Fibroblast of peridontal ligament (primary cell): ENCODE measurements at regions not wholly inside any gene's neighbourhood (a gene's known extent, or its start where the extent isn't known, plus 50 kb on each side); places are given as distances from the start of the nearest gene placed in this dataset.
A peak's percentile ranks its signal among the peaks of the same experiment; 100 is the strongest.
"Not testable (repeated sequence)": the region's sequence is repeated elsewhere in the genome, so short reads cannot be mapped to it uniquely, and the experiment has no call there.

ENCODE experiments used
- DNase-seq: peaks from one replicate; pipeline ENCODE4 v3.0.0-alpha.2; 2010; ENCODE audit errors: extremely low read depth

DNA sequence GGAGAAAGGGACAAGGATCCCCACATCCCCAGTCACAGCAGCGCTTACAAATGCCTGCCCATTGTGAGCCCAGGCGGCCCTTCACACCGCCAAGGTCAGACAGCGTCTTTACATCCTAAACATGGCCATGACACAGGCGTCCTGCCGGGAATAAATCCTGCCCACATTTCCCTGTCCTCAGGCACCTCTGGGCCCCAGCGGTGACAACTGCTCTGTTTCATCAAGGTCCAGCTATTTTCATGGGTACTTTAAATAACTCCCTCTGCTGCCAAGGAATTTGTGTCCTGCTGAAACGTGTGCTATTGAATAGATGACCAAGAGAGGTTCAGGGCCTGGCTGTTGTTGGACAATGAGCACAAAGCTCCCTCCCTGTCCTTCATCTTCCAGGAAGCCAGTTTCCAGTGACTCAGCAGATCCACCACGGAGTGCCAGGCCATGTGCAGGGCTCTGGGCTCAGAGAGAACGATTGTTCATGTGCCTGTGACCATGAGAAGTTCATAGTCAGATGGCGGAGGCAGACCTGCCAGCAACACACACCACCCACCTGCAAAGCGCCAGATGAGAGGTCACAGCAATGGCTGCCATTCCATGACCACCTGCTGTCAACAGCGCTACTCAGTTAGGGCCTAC, 195.8 kb downstream of the MATN1 start:
- no peak for DNase-seq

DNA sequence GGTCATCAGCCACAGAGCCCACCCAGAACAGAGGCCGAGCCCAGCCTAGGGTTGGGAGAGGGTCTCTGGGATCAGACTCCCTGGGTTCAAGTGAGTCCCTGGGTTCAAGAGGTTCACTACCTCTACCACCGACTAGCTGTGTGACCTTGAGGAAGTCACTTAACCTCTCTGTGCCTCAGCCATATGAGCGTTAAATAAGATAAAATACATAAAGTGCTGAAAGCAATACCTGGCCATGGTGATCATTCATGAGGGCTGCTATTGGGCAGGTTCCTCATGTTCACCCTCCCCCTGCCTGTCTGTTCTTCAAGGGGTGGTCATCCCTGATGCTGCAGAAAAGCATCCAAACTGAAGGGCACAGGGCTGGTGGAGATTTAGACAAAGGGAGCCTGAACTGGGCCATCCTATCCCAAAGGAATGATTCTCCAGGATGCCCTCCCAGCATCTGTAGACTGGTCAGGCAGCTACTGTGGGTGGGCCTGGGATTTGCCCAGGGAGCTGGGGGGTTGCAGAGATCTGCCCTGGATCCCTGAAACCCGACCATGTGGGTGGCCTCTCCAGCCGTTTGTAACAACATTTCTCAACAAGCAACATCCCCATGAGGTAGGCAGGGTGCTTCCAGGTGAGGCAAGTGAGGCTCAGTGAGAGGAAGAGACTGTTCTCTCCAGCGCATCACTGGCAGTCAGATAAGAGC, 196.6 kb downstream of the MATN1 start:
- DNase-seq, result no peak

DNA sequence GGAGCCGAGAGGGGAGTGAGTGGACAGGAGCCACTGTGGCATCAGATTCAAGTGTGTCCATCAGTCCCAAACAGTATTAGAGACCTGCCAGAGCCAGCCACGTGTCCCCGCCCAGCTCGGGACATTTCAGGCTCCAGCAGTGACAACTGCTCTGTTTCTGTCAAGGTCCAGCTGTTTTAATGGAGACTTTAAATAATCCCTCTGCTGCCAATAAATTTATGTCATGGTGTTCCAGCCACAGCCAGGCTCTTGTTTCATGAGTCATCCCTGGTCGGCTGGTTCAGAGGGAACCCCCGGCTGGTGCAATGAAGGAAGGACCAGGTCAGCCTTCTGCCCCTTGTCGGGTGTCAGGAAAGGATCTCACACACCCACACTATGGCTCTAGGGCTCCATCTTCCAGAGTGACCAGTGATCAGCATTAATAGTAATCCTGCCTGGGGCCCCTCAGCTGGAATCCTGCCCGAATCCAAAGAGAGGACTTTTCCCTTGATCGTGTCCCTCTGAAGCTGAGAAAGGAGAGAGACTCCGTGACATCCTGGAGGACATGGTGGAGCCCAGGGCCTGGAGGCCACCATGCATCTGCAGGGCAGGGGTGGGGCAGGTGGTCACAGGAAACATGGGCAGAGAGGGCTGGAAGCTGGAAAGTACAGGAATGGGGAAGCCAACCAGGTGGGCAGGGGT, 197.3 kb downstream of the MATN1 start:
- peak; percentile 3 for DNase-seq

DNA sequence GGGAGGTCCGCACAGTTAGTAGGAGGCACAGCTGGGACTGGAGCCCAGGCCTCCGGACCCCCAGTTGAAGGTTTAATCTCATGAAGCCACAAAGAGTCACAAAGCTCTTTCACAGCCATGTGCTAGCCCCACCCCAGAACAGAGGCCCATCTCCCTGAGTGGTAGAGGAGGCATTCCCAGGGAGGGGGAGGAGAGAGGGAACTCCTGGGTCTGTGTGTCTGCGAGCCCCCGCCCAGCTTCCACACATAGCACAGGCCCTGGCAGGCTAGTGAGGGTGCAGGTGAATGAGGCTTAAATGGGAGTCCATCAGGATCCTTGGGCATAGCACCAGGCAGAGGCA, 197.8 kb downstream of the MATN1 start:
- no peak for DNase-seq

DNA sequence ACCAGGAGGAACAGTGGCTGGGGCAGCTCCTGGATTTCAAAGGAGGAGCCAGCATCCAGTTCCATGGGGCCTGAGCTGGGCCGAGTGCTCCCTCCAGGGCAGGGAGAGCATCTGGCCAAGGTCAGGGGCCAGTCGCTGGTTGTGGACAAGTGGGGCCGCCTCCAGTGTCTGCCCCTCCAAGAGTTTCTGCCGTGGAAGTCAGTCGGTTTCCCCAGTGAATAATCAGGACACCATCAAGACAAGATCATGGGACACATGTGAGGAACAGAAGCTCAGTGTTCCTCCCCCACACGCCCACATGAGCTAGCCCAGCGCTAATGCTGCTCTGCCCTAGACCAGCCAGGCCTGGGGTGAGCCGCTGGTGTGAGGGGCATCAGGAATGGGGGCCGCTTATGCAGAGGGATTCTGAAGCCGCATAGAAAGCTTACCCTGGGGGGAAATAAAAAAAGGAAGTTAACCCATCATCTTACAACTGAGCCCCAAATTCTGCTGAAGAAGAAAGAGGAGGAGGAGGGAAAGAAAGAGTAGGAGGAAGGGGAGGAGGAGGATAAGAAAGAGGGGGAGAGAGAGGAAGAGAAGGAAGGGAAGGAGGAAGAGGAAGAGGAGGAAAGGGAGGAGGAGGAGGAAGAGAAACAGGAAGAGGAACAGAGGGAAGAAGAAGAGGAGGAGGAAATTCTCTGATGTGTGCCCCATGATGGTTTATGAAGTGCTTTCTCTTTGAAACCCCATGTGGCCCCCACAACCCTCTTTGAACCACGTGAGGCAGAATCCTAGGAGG, 198.4 kb downstream of the MATN1 start:
- DNase-seq, result no peak

DNA sequence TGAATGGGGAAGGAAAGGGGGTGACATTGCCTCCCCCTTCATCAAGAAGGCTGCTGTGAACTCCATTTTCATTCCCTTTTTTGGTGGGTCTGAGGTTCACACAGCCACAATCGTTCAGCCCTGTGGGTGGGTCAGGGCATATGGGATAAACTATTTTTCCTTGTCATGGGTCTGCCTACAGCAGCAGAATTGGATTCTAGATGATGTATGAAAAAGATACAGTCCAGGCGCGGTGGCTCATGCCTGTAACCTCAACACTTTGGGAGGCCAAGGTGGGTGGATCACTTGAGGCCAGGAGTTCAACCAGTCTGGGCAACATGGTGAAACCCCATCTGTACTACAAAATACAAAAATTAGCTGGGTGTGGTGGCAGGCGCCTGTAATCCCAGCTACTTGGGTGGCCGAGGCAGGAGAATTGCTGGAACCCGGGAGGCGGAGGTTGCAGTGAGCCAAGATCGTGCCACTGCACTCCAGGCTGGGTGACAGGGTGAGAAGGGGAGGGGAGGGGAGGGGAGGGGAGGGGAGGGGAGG, 199.3 kb downstream of the MATN1 start:
- not testable (repeated sequence) for DNase-seq

DNA sequence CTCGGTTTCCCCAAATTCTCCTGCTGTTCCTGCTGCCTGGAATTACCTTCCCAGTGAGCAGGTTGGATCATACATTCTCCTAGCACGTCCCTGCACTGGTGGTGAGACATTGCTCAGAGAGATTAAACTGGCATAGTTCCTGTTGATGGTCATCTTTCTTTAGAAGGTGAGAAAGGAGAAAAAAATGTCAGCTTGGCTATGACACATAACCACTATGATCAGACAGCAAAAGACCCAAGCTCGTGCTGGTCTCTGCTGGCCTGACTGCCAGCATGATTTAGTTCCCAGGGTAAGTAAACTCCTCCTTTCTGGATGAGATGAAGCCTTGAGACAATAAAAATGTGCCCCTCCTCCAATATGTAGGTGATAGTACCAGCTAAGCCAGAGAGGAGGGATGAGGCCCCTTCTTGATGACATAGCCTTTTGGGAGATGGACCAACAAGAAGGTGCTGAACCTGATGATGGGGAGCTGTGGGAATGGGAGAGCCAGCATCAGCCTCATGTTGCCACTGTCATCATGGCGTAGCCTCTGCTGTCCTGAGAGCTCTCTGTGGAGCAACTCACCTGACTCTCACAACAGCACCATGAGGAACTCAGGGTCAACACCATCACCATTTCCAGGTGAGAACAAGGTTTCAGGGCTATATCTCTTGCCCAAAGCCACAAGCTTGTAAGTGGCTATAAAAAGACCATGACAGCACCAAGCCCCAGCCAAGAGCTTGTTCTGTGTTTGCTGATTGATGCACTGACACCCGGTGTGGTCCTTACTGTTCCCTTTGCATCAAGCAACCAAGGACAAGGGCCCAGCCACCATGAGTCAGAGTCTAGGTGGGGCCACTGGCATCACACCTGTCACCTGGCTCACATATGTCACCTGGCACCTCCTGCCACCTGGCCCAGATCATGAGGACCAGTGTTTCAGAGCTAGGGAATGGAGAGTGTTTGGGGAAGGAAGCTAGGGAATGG, 200.0 kb downstream of the MATN1 start:
- peak; percentile 1 for DNase-seq

DNA sequence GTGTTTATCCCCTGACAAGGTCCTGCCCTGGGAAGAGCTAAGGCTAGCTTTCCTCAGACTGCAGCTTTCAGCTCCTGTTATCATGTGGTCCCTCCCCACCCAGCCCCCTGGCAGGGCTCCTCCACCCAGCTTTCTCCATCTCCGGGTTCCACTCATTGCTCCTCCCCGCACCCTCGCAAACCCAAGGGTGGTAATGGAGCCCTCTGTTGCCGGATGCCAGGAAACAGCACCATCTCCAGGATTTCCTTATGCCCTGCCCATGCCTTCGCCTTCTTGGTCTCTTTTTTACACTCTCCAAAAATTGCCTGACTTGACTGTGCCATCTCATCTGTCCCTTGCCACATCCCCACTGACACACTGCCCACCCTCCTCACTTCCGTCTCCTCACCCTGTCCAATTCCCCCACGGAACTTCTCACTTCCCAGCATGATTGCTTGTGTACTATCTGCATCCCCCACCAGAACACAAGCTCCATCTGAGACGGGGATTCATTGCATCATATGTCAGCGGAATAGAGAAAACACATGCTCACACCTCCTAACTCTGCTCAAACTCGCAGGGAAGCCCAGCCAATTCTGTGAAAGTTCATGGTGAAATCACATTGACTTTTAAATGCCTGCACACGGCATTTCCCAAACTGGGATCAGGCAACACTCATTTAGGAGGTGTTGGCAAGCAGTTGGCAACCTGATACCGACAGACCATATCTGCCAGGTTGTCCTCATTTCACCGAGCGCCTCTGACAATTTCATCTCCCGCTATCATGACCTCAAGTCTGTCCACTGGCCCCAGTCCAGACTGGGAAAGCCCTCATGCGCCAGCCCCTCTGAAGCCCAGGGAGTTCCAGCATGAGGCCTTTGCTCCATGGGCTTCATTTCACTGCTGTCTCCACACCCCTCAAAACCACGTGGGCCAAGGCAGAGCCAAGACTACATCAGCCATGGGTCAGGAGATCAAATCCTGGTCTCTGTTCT, 201.1 kb downstream of the MATN1 start:
- peak; percentile 2 for DNase-seq

DNA sequence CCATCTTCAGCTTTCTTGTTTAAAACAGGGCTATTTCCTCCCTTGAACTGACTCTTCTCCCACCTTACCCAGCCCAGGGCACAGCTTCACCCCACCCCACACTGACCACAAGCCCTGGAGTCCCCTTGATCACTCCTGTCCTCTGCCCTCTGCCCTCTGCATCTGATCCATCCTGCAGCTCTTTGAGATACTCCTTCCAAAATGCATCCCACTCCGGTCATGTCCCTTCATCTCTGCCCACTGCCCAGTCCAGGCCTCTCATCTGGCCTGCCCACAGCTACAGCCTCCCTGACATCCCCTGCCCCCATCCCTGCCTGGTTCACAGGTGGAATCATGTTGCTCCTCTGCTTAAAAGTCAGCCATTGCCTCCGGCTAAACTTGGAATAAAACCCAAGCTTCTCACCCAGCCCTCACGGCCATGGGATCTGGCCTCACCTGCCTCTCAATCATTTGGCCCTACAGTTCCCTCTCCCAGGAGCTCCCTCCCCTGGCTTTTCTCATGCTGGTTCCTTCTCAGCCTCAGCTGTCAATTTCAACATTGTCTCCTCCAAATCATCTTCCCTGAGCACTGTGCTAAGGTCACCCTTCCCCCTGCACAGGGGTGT, 202.0 kb downstream of the MATN1 start:
- no peak for DNase-seq

DNA sequence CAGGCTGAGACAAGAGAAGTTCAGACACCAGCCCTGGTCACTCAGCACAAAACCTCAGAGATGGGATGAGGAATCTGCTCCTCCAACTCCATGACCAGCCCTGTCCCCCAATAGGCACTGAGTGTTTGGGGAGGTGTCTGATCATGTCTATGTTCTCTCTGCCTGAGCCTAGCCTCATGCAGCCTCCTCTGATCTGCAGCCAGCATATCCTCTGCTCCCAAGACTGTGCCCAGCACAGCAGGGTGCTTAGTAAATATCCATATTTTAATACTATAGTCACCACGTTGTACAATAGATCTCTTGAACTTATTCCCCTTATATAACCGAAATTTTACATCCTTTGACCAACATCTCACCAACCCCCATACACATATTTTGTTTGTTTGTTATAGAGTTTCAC, 202.9 kb downstream of the MATN1 start:
- no peak for DNase-seq

DNA sequence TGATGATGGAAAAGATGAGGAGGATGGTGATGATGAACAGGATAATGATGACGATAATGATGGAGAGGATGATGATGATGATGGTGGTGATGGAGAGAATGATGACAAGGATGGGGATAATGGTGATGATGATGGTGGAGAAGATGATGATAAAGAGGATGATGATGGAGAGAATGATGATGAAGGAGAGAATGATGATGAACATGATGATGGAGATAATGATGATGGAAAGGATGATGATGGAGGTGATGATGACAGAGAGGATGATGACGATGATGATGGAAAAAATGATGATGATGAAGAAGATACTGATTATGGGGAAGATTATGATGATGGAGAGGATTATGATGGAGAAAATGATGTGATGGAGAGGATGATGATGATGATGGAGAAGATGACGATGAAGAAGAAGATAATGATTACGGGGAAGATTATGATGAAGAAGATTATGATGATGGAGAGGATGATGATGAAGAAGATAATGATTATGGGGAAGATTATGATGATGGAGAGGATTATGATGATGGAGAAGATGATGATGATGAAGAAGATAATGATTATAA, 204.1 kb downstream of the MATN1 start:
- DNase-seq, result no peak

DNA sequence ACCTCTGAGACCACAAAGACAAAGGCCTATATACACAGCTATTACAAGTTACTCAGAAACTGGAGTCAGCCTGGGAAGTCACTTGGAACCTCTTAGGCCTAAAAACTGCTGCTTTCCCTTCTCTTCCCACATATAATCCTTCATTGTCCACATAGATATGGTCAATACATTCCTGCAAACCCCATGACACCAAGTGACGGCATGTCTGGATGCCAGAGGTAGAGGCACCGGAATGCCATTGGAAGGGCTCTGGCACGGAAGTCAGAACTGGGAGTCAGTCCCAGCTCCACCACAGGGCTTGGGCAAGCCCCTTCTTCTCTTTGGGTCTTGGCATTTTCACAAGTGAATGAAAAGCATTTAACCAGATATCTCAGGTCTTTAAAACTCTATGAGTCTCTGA, 204.7 kb downstream of the MATN1 start:
- DNase-seq, result no peak

DNA sequence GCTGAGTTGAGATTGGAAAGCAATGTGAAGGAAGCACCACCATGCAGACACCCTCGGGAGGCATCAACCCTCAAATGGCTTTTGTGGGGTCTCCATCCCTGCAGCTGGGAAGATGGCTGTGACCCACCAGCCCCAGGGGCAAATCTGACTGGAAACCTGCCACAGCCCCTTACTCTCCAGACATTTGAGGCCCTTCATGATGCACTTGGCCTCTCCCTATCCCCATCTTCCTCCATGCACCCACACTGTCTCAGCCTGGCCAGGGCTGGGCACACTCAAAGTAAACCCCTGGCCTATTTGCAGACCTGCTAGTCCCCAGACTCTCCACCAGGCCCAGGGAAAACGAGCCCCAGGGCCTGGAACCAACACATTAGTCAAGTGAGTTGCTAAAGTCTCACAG, 205.2 kb downstream of the MATN1 start:
- no peak for DNase-seq

DNA sequence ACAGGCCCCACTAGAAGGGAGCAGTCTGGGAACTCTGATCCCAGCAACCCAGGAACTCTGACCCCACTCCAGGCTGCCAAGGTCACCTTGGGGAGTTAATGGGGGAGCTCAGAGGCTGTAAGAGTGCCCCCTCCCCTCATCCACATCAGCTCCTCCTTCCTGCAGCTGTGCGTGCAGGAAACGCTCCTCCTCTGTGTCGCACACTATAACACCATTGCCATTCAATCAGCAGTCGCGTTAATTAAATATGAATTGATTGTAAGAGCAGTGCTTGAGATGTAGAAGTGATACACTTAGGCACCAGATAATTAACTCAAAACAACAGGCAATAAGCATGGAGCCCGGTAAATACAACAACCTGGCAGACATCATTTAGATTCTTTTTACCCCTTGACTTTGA, 205.7 kb downstream of the MATN1 start:
- not testable (repeated sequence) for DNase-seq

DNA sequence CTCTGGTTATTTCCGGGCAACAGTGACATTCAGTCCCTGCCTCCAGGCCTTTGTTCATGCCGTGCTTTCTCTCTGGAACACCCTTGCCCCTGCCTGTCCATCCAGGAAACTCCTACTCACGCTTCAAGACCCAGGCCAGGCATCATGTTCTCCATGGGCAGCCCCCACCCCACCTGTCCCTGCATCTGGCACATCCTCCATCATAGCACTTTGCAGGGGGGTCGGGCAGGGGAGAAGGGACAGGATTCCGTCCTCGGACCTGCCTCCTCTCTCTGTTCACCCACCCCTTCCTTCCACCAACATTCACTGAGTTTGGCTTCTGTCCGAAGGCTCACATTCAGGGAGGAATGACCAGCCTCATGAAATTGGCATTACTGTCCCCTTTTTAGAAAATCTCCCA, 206.1 kb downstream of the MATN1 start:
- DNase-seq, result not testable (repeated sequence)

DNA sequence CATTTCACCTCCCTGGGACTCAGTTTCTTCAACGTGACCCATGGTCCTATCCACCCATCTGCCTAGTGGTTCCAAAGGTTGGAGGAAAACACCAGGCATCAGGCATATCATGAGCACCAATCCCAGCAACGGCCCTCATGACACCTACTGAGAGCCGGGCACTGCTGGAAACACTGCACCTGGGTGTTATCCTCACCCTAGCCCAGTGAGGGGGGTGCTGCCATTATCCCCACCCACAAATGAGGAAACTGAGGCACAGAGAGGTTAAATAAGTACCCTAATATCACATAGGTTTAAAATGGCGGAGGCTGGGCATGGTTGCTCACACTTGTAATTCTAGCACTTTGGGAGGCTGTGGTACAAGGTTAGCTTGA, 206.9 kb downstream of the MATN1 start:
- DNase-seq, result no peak

DNA sequence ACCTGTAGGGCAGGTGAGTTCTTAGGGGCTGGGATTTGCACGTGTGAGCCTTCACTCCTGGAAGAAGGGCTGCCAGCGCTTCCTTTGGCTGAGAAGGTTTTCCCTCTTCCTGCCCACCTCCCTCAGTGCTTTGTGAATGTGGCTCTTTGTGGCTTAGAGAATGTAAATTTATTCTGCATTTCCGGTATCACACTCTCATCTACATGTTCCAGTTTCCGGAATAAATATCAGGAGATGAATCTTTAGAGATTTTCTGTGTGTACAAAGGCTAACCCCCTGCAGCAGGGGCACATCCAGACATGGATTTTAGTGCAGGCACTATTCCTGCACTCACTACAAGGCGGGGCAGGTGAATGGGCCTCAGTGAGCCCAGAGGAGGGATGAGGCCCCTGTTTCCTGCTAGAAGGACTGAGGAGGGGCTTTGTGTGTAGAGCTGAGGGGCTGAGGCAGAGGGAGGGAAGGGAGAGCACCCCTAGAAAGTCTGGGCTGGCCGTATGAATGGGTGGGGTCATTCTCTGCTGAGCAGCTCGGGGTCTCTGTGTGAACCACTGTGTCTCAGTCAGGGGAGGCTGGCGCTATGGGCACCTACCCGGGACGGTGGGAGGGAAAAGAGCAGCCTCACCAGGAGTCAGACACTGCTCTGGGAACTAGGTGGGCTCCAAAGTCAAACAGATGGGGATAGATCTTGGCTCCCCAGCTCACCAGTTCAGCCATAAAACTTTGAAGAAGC, 207.5 kb downstream of the MATN1 start:
- no peak for DNase-seq

DNA sequence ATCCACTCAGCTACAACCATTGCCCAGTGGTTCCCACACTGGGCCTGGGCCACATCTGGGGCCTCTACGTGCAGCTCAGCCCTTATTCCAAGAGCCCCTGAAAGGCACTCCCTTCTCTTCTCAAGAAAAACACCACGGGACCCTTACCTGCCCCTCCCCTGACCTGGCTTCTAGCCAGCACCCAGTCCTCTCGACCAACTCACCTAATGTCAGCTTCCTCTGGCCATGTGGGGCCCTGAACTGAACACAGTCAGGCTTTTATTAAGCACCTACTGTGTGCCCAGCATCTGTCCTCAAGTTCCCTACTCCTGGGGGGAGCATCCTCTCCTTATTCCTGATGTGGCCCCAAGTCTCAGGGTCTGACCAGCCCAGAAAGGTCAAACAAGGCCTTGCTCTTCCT, 208.4 kb downstream of the MATN1 start:
- no peak for DNase-seq
